ENCODE measurements at regions not wholly inside any gene's neighbourhood (a gene's known extent, or its start where the extent isn't known, plus 50 kb on each side); places are given as distances from the start of the nearest gene placed in this dataset.

DNA sequence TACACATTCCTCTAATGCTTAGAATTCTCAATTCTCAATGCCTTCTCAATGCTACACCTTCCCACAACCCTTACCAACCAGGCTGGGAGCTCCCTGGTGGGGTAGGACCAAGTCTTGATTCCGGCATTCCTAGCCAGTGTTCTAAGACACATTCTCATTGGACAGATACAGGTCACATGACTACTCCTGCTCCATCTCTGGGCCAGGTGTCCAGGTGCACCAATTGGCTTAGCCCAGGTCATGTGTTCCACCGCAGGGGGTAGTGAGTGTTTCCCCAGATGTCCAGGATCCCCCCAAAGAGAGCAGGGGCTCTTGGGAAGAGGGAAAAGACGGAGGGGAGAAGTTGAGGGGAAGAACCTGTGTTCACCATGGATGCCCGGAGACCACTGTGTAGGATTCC is 58.7 kb upstream of the MLN start:
- H3K27ac ChIP-seq (ENCODE audit: low read depth, low read length, poor library complexity, severe bottlenecking), result no peak overlapping the region
- H3F3A ChIP-seq (ENCODE audit: insufficient read depth, low read length), result no peaks in the 10 kb centered on the region
- TF ChIP-seq EZH2 (IDR thresholded peaks at IDR 0.05; ENCODE audit: borderline replicate concordance, low read length), result no peak
- TF ChIP-seq, protein P1, sequence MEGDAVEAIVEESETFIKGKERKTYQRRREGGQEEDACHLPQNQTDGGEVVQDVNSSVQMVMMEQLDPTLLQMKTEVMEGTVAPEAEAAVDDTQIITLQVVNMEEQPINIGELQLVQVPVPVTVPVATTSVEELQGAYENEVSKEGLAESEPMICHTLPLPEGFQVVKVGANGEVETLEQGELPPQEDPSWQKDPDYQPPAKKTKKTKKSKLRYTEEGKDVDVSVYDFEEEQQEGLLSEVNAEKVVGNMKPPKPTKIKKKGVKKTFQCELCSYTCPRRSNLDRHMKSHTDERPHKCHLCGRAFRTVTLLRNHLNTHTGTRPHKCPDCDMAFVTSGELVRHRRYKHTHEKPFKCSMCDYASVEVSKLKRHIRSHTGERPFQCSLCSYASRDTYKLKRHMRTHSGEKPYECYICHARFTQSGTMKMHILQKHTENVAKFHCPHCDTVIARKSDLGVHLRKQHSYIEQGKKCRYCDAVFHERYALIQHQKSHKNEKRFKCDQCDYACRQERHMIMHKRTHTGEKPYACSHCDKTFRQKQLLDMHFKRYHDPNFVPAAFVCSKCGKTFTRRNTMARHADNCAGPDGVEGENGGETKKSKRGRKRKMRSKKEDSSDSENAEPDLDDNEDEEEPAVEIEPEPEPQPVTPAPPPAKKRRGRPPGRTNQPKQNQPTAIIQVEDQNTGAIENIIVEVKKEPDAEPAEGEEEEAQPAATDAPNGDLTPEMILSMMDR (IDR thresholded peaks at IDR 0.05; ENCODE audit: low read length), result no peak
- no peak overlapping the region for H2AFZ ChIP-seq (ENCODE audit: low read length)
- H3K4me1 ChIP-seq (ENCODE audit: insufficient read depth, low read length, severe bottlenecking), result no peaks in the 10 kb centered on the region
- H4K20me1 ChIP-seq (ENCODE audit: insufficient read depth, low read length), result no peaks in the 10 kb centered on the region
- no peaks in the 10 kb centered on the region for H3K79me2 ChIP-seq (ENCODE audit: insufficient read depth, low read length)
- H3K4me2 ChIP-seq (ENCODE audit: low read length), result no peak overlapping the region
- no peaks in the 10 kb centered on the region for H3K9me2 ChIP-seq (ENCODE audit: low read depth, low read length)
- H3K4me3 ChIP-seq (ENCODE audit: low read depth, low read length, poor library complexity, severe bottlenecking), result no peak overlapping the region
- no peak overlapping the region for H3K9ac ChIP-seq (ENCODE audit: low read length)
- H3K36me3 ChIP-seq (ENCODE audit: insufficient read depth, low read length), result no peaks in the 10 kb centered on the region
- peaks cover 12% of the 10 kb centered on the region; the same call in 1 of the 2 replicates for H3K27me3 ChIP-seq (ENCODE audit: insufficient read depth, low read length)
- no peaks in the 10 kb centered on the region for H3K9me3 ChIP-seq (ENCODE audit: low read length)

DNA sequence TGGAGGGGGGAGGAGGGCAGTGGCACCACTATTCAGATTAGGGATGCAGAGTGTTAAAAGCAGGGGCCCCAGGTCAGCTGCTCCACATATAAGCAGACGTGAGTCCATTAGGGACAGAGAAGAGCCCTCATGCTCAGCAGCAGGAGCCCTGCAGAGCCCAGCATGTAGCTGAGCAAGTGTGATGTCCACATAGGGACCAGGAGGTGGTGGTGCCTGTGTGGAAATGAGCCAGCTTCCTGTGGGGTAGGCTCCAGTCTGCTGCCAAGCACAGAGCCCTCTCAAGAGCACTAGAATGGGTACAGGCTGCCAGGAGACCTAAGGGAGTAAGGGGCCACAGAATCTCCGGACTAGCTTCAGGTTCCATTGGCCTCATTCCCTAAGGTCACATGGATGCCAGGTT is 57.9 kb upstream of the MLN start:
- Histone ChIP-seq H3K79me2 (ENCODE audit: insufficient read depth, low read length) (no peaks in the 10 kb centered on the region), H2AFZ (ENCODE audit: low read length) (no peak overlapping the region), H3K36me3 (ENCODE audit: insufficient read depth, low read length) (no peaks in the 10 kb centered on the region), H3F3A (ENCODE audit: insufficient read depth, low read length) (no peaks in the 10 kb centered on the region), H3K27ac (ENCODE audit: low read depth, low read length, poor library complexity, severe bottlenecking) (no peak overlapping the region), H3K4me3 (ENCODE audit: low read depth, low read length, poor library complexity, severe bottlenecking) (no peak overlapping the region), H3K4me2 (ENCODE audit: low read length) (no peak overlapping the region), H3K9me2 (ENCODE audit: low read depth, low read length) (no peaks in the 10 kb centered on the region), H4K20me1 (ENCODE audit: insufficient read depth, low read length) (no peaks in the 10 kb centered on the region), H3K9ac (ENCODE audit: low read length) (no peak overlapping the region), H3K9me3 (ENCODE audit: low read length) (no peaks in the 10 kb centered on the region), H3K27me3 (ENCODE audit: insufficient read depth, low read length) (peaks cover 12% of the 10 kb centered on the region; the same call in 1 of the 2 replicates), H3K4me1 (ENCODE audit: insufficient read depth, low read length, severe bottlenecking) (no peaks in the 10 kb centered on the region)
- TF ChIP-seq EZH2 (IDR thresholded peaks at IDR 0.05; ENCODE audit: borderline replicate concordance, low read length), result no peak
- TF ChIP-seq, protein P1 (IDR thresholded peaks at IDR 0.05; ENCODE audit: low read length), result no peak

- Histone ChIP-seq H3K27ac (ENCODE audit: low read depth, low read length, poor library complexity, severe bottlenecking) (no peak overlapping the region), H3K4me1 (ENCODE audit: insufficient read depth, low read length, severe bottlenecking) (no peaks in the 10 kb centered on the region), H3K4me2 (ENCODE audit: low read length) (no peak overlapping the region), H3K4me3 (ENCODE audit: low read depth, low read length, poor library complexity, severe bottlenecking) (no peak overlapping the region), H3K36me3 (ENCODE audit: insufficient read depth, low read length) (no peaks in the 10 kb centered on the region), H3K9ac (ENCODE audit: low read length) (no peak overlapping the region), H2AFZ (ENCODE audit: low read length) (no peak overlapping the region), H3K9me3 (ENCODE audit: low read length) (no peaks in the 10 kb centered on the region), H3K79me2 (ENCODE audit: insufficient read depth, low read length) (no peaks in the 10 kb centered on the region), H3F3A (ENCODE audit: insufficient read depth, low read length) (no peaks in the 10 kb centered on the region), H4K20me1 (ENCODE audit: insufficient read depth, low read length) (no peaks in the 10 kb centered on the region), H3K27me3 (ENCODE audit: insufficient read depth, low read length) (peaks cover 8% of the 10 kb centered on the region; the same call in 1 of the 2 replicates), H3K9me2 (ENCODE audit: low read depth, low read length) (no peaks in the 10 kb centered on the region)
- no peak for TF ChIP-seq EZH2 (IDR thresholded peaks at IDR 0.05; ENCODE audit: borderline replicate concordance, low read length)
- TF ChIP-seq, protein P1 (IDR thresholded peaks at IDR 0.05; ENCODE audit: low read length), result no peak
These were observed 57.1 kb upstream of the MLN start for GRCh38 chr6:33860706-33861474.

All from OCI-LY1 (cell line).